Right renal pelvis (tissue), 4 donors: ENCODE measurements at regions not wholly inside any gene's neighbourhood (a gene's known extent, or its start where the extent isn't known, plus 50 kb on each side); places are given as distances from the start of the nearest gene placed in this dataset.

Experiments
- DNase-seq, 4 donors: peaks; one replicate each; pipeline ENCODE4 v3.0.0-alpha.2; 2013; ENCODE audit warnings: low read depth in 4 of 4, low spot score in 3 of 4, missing footprints in 1 of 4

- no peak for DNase-seq
Measured at GRCh38 chr2:42927334-42928160, 135.2 kb upstream of the HAAO start.

- no peak for DNase-seq
Measured at GRCh38 chr2:42926434-42927333, 134.3 kb upstream of the HAAO start.

- no peak for DNase-seq
Measured at GRCh38 chr2:42925742-42926433, 133.5 kb upstream of the HAAO start.

- no peak for DNase-seq
Measured at GRCh38 chr2:42924418-42924886, 132.1 kb upstream of the HAAO start.

- no peak for DNase-seq
Measured at GRCh38 chr2:42923580-42924417, 131.4 kb upstream of the HAAO start.

GRCh38 chr2:42922790-42923579, 130.6 kb upstream of the HAAO start:
- no peak for DNase-seq

GRCh38 chr2:42922293-42922692, 129.9 kb upstream of the HAAO start:
- DNase-seq, result no peak

GRCh38 chr2:42921721-42922120, 129.3 kb upstream of the HAAO start:
- DNase-seq, result no peak

GRCh38 chr2:42921147-42921520, 128.8 kb upstream of the HAAO start:
- no peak for DNase-seq

- no peak for DNase-seq
Measured at GRCh38 chr2:42920446-42921146, 128.2 kb upstream of the HAAO start.

GRCh38 chr2:42918671-42919318, 126.4 kb upstream of the HAAO start:
- no peak for DNase-seq

- DNase-seq, result no peak
Measured at GRCh38 chr2:42918041-42918440, 125.7 kb upstream of the HAAO start.

GRCh38 chr2:42917425-42917927, 125.1 kb upstream of the HAAO start:
- no peak for DNase-seq

GRCh38 chr2:42916324-42916723, 123.9 kb upstream of the HAAO start:
- no peak for DNase-seq

- no peak for DNase-seq
Measured at GRCh38 chr2:42914860-42915259, 122.5 kb upstream of the HAAO start.

- no peak for DNase-seq
Measured at GRCh38 chr2:42914314-42914713, 121.9 kb upstream of the HAAO start.

- no peak for DNase-seq
Measured at GRCh38 chr2:42913280-42913878, 121.0 kb upstream of the HAAO start.
